ENCODE measurements at regions not wholly inside any gene's neighbourhood (a gene's known extent, or its start where the extent isn't known, plus 50 kb on each side); places are given as distances from the start of the nearest gene placed in this dataset.

DNA sequence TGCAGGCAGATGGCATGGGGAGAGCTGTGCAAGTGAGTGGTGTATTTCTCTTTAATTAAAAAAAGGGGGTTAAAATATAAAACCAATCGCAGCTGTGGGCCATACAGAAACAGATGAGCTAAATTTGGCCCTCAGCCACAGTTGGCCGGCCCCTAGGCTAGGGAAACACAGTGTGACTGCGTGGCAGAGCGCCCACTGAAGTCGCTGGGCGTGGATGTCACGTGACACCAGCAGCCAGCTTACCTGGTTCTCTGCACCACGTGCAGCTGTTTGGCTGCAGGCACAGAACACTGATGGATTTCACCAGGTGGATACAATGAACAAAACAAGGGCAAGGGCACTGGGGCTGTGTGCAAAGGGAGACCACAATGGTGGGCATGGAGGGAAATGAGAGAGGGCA is 119.3 kb upstream of the ZNF746 start:
- H3K9me2 ChIP-seq (replicated peaks; ENCODE audit: insufficient read depth, low read length) = no peaks in the 10 kb centered on the region
- DNase-seq = no peak
- H3F3A ChIP-seq (ENCODE audit: insufficient read depth, low read length) = no peaks in the 10 kb centered on the region
- TF ChIP-seq CTCF (IDR thresholded peaks at IDR 0.05; ENCODE audit: low read length) (no peak), EZH2phosphoT487 (IDR thresholded peaks at IDR 0.05; ENCODE audit: low read length) (no peak)
- H3K4me2 ChIP-seq (ENCODE audit: low read depth, low read length) = no peak overlapping the region
- peaks cover 17% of the 10 kb centered on the region; the same call in 1 of the 2 replicates for H3K36me3 ChIP-seq (replicated peaks; ENCODE audit: insufficient read depth, low read length)
- H4K20me1 ChIP-seq (ENCODE audit: insufficient read depth, low read length) = no peaks in the 10 kb centered on the region
- H3K4me3 ChIP-seq (ENCODE audit: low read length) = no peak overlapping the region
- H3K27me3 ChIP-seq (replicated peaks; ENCODE audit: insufficient read depth, low read length) = no peaks in the 10 kb centered on the region
- peaks cover 3% of the 10 kb centered on the region; the same call in 1 of the 2 replicates for H3K4me1 ChIP-seq (ENCODE audit: low read length)
- no peak overlapping the region for H3K9ac ChIP-seq (ENCODE audit: low read length)
- H3K27ac ChIP-seq (ENCODE audit: low read length) = no peak overlapping the region
- no peak overlapping the region for H2AFZ ChIP-seq (ENCODE audit: low read length)
- peaks cover 29% of the 10 kb centered on the region for H3K79me2 ChIP-seq (ENCODE audit: low read length)
- H3K9me3 ChIP-seq (replicated peaks; ENCODE audit: insufficient read depth, low read length) = no peaks in the 10 kb centered on the region

DNA sequence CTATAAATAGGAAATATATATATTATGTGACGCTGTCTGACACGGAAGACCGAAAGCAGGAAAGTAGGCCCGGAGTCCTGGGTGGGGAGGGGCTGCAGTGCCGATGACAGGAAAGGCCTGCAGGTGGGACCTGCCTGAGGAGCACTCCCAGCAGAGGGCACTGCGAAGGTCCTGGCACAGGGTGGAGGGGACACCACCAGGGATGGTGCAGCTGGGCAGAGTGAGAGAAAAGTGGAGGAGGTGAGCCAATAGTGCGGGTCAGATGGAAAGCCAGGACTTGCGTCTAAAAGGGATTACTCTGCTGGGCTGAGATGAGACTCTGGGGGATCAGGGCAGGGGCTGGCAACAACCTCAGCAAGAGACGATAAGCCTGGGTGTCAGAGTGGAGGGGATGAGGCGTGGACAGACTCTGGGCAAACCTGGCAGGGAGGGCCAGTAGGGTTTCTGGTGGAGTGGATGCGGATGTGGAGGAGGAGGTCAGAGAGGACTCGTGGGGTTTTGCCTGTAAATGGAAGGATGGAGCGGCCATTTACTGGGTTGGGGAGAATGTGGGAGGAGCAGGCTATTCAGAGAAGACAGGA is 118.2 kb upstream of the ZNF746 start:
- H2AFZ ChIP-seq (ENCODE audit: low read length) = no peak overlapping the region
- no peaks in the 10 kb centered on the region for H3F3A ChIP-seq (ENCODE audit: insufficient read depth, low read length)
- peaks cover 19% of the 10 kb centered on the region; the same call in 1 of the 2 replicates for H3K36me3 ChIP-seq (replicated peaks; ENCODE audit: insufficient read depth, low read length)

DNA sequence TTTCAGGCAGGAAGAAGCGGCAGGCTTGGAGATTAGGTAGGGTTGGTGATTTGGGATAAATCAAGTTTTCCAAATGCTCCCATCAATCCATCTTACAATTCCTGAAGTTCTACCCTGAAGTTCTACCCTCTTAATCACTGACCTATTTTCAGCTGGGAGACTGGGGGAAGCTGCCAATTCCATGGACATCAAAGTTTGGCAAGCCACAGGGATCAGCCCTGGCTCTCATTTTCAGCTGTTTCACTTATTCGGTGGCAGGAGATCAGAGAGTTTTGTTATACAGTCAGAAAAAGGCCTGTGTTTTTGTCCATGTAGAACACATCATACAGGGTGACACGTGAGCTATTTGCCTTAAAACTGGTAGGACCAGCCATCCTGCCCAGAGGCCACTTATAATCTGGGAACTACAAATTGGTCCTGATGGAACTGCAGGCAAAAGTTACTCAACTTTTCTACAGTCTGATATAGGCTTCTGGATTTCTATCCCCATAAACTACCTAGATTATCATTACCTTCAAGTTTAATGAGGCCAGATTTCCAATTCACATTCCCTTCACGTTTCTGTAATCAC is 112.9 kb upstream of the ZNF746 start:
- H4K20me1 ChIP-seq (ENCODE audit: insufficient read depth, low read length) = no peaks in the 10 kb centered on the region
- H3K4me3 ChIP-seq (ENCODE audit: low read length) = no peak overlapping the region
- no peak overlapping the region for H2AFZ ChIP-seq (ENCODE audit: low read length)
- no peaks in the 10 kb centered on the region for H3K27me3 ChIP-seq (replicated peaks; ENCODE audit: insufficient read depth, low read length)
- no peaks in the 10 kb centered on the region for H3K79me2 ChIP-seq (ENCODE audit: low read length)
- H3K36me3 ChIP-seq (replicated peaks; ENCODE audit: insufficient read depth, low read length) = peaks cover 11% of the 10 kb centered on the region; the same call in 1 of the 2 replicates
- no peak for TF ChIP-seq EZH2phosphoT487 (IDR thresholded peaks at IDR 0.05; ENCODE audit: low read length)
- no peaks in the 10 kb centered on the region for H3K9me2 ChIP-seq (replicated peaks; ENCODE audit: insufficient read depth, low read length)
- H3K9me3 ChIP-seq (replicated peaks; ENCODE audit: insufficient read depth, low read length) = no peaks in the 10 kb centered on the region
- H3K4me1 ChIP-seq (ENCODE audit: low read length) = no peaks in the 10 kb centered on the region
- DNase-seq = no peak
- no peaks in the 10 kb centered on the region for H3F3A ChIP-seq (ENCODE audit: insufficient read depth, low read length)
- H3K9ac ChIP-seq (ENCODE audit: low read length) = no peak overlapping the region
- H3K4me2 ChIP-seq (ENCODE audit: low read depth, low read length) = no peak overlapping the region
- no peak overlapping the region for H3K27ac ChIP-seq (ENCODE audit: low read length)

More for the DNA sequence above, 118.2 kb upstream of the ZNF746 start:
- H3K27me3 ChIP-seq (replicated peaks; ENCODE audit: insufficient read depth, low read length) = no peaks in the 10 kb centered on the region
- H4K20me1 ChIP-seq (ENCODE audit: insufficient read depth, low read length) = no peaks in the 10 kb centered on the region
- no peaks in the 10 kb centered on the region for H3K9me2 ChIP-seq (replicated peaks; ENCODE audit: insufficient read depth, low read length)
- H3K9me3 ChIP-seq (replicated peaks; ENCODE audit: insufficient read depth, low read length) = no peaks in the 10 kb centered on the region
- no peak overlapping the region for H3K27ac ChIP-seq (ENCODE audit: low read length)
- TF ChIP-seq EZH2 (optimal IDR thresholded peaks at IDR 0.05; ENCODE audit: low read depth, low read length) (no peak), EZH2phosphoT487 (IDR thresholded peaks at IDR 0.05; ENCODE audit: low read length) (no peak), CTCF (IDR thresholded peaks at IDR 0.05; ENCODE audit: low read length) (no peak)
- H3K9ac ChIP-seq (ENCODE audit: low read length) = no peak overlapping the region
- H3K4me2 ChIP-seq (ENCODE audit: low read depth, low read length) = no peak overlapping the region
- DNase-seq = no peak
- H3K4me1 ChIP-seq (ENCODE audit: low read length) = no peaks in the 10 kb centered on the region
- H3K79me2 ChIP-seq (ENCODE audit: low read length) = peaks cover 22% of the 10 kb centered on the region
- H3K4me3 ChIP-seq (ENCODE audit: low read length) = no peak overlapping the region

DNA sequence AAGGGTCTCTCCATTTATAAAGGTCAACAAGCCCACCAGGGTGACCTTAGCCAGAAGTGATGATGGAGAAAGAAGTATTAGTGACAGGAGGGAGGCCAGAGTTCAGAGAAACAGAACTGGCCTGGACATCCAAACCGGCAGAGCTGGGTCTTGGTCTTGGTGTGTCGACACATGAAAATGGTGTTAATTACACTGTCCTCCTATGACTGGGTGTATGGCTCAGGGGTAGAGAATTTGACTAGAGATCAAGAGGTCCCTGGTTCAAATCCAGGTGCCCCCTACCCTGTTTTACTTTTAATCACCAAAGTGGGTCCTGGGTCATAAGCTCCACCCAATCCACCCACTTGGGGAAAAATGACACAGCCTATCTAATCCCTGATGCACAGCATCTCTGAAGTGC is 110.6 kb upstream of the ZNF746 start:
- H3K9ac ChIP-seq (ENCODE audit: low read length) = no peak overlapping the region
- no peaks in the 10 kb centered on the region for H3F3A ChIP-seq (ENCODE audit: insufficient read depth, low read length)
- TF ChIP-seq EZH2phosphoT487 (IDR thresholded peaks at IDR 0.05; ENCODE audit: low read length) = no peak
- TF ChIP-seq CTCF (IDR thresholded peaks at IDR 0.05; ENCODE audit: low read length) = no peak
- no peak for TF ChIP-seq EZH2 (optimal IDR thresholded peaks at IDR 0.05; ENCODE audit: low read depth, low read length)
- H3K4me2 ChIP-seq (ENCODE audit: low read depth, low read length) = no peak overlapping the region
- H3K4me3 ChIP-seq (ENCODE audit: low read length) = no peak overlapping the region
- H3K79me2 ChIP-seq (ENCODE audit: low read length) = no peaks in the 10 kb centered on the region
- no peaks in the 10 kb centered on the region for H3K9me2 ChIP-seq (replicated peaks; ENCODE audit: insufficient read depth, low read length)
- H3K27me3 ChIP-seq (replicated peaks; ENCODE audit: insufficient read depth, low read length) = no peaks in the 10 kb centered on the region
- H3K36me3 ChIP-seq (replicated peaks; ENCODE audit: insufficient read depth, low read length) = peaks cover 11% of the 10 kb centered on the region; the same call in 1 of the 2 replicates
- no peaks in the 10 kb centered on the region for H3K4me1 ChIP-seq (ENCODE audit: low read length)
- no peak overlapping the region for H3K27ac ChIP-seq (ENCODE audit: low read length)
- H4K20me1 ChIP-seq (ENCODE audit: insufficient read depth, low read length) = no peaks in the 10 kb centered on the region
- H2AFZ ChIP-seq (ENCODE audit: low read length) = no peak overlapping the region
- H3K9me3 ChIP-seq (replicated peaks; ENCODE audit: insufficient read depth, low read length) = no peaks in the 10 kb centered on the region
- DNase-seq = no peak
